Progenitor cell of endocrine pancreas (in vitro differentiated cells): ENCODE measurements at regions not wholly inside any gene's neighbourhood (a gene's known extent, or its start where the extent isn't known, plus 50 kb on each side); places are given as distances from the start of the nearest gene placed in this dataset.

Source experiments
- DNase-seq: peaks from one replicate; pipeline ENCODE4 v3.0.0; 2021; ENCODE audit warnings: low spot score; ENCODE audit not compliant: unreplicated experiment
- H3K27ac Mint-ChIP-seq: 2 replicates; pipeline ENCODE4 v1.8.0; 2021; ENCODE audit warnings: mild to moderate bottlenecking, moderate library complexity, mixed read lengths
- H3K27me3 Mint-ChIP-seq: 2 replicates; pipeline ENCODE4 v1.8.0; 2021; ENCODE audit warnings: mixed read lengths
- H3K36me3 Mint-ChIP-seq: 2 replicates; pipeline ENCODE4 v1.8.0; 2022; ENCODE audit warnings: mixed read lengths; ENCODE audit not compliant: insufficient read depth
- H3K4me1 Mint-ChIP-seq: 2 replicates; pipeline ENCODE4 v1.8.0; 2021; ENCODE audit warnings: low read depth, mixed read lengths
- H3K4me3 Mint-ChIP-seq: 2 replicates; pipeline ENCODE4 v1.8.0; 2021; ENCODE audit warnings: low read depth, mild to moderate bottlenecking, moderate library complexity, mixed read lengths
- H3K9me3 Mint-ChIP-seq: 2 replicates; pipeline ENCODE4 v1.8.0; 2021; ENCODE audit warnings: low read depth, mixed read lengths
- TF ChIP-seq, protein P1 (sequence below): fragments of 200-600 bp; sonication (generic); IDR thresholded peaks from one replicate; pipeline ENCODE4 v1.5.0; 2021; ENCODE audit warnings: antibody characterized with exemption, mild to moderate bottlenecking; ENCODE audit not compliant: unreplicated experiment

DNA sequence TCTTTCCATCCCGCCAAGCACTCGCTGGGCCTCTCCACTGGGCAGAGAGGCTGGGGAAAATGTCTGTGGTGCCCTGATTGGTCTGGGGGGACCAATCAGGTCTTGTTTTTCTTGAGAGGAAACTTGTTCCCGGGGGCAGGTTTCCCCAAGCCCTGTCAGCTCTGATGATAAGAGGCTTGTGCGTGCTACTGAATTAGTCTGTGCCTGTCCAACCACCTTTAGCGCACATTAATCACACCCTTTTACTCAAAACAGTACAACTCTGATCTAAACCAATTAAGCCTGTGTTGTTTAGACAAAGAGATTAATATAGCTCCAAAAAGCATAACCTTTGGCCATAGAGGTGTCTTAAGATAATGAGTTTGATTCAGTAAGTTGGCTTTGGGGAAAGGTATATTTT is 580.4 kb downstream of the VRK1 start:
- no peak for DNase-seq

DNA sequence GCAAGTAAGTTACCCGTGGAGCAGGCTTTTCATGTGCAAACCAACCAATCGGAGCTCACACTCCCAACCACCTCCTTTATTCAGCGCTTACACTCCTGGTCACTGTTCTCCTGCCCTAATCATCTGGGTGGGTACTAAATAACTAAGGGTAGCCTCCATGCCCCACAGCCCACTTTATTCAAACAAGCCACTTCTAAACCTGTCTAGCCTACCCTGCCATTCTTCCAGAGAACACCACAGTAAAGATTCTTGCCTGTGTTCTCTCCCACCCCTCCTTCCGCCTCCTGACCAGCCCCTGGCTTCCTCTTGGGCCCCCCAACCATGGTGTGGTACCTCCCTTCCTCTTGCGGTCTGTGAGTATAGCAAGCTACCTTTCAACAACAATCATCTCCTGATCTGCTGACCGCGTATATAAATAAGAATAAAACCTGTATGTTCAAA is 581.9 kb downstream of the VRK1 start:
- Mint-ChIP-seq H3K4me3 (no peak overlapping the region), H3K27ac (no peak overlapping the region), H3K4me1 (peaks cover 7% of the 10 kb centered on the region), H3K9me3 (no peaks in the 10 kb centered on the region), H3K27me3 (peaks cover 29% of the 10 kb centered on the region), H3K36me3 (no peaks in the 10 kb centered on the region)
- DNase-seq, result no peak
- TF ChIP-seq, protein P1, sequence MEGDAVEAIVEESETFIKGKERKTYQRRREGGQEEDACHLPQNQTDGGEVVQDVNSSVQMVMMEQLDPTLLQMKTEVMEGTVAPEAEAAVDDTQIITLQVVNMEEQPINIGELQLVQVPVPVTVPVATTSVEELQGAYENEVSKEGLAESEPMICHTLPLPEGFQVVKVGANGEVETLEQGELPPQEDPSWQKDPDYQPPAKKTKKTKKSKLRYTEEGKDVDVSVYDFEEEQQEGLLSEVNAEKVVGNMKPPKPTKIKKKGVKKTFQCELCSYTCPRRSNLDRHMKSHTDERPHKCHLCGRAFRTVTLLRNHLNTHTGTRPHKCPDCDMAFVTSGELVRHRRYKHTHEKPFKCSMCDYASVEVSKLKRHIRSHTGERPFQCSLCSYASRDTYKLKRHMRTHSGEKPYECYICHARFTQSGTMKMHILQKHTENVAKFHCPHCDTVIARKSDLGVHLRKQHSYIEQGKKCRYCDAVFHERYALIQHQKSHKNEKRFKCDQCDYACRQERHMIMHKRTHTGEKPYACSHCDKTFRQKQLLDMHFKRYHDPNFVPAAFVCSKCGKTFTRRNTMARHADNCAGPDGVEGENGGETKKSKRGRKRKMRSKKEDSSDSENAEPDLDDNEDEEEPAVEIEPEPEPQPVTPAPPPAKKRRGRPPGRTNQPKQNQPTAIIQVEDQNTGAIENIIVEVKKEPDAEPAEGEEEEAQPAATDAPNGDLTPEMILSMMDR, result no peak

More for the DNA sequence above, 580.4 kb downstream of the VRK1 start:
- Mint-ChIP-seq H3K27ac (no peak overlapping the region), H3K4me1 (peaks cover 7% of the 10 kb centered on the region), H3K36me3 (no peaks in the 10 kb centered on the region), H3K27me3 (peaks cover 28% of the 10 kb centered on the region), H3K9me3 (no peaks in the 10 kb centered on the region), H3K4me3 (no peak overlapping the region)
- TF ChIP-seq, protein P1, result no peak

DNA sequence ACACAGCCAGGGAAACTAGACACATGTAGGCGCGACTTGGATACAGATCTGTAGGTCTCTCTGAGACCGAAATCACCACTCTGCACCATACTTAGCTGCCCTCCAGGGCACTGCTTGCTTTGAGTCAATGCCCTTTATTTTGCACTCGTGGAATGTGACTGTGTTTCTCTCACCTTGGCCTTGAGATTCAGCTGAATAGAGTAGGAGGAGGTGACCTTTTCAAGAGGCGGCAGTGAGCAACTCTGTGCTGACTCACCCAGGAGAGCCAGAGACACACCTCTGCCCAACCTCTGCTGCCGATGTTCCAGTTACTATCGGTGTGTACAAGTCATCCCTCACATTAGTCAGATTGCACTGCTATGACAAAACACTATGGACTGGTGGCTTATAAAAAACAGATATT is 583.4 kb downstream of the VRK1 start:
- Mint-ChIP-seq H3K36me3 (no peaks in the 10 kb centered on the region), H3K27me3 (peaks cover 28% of the 10 kb centered on the region), H3K4me3 (no peak overlapping the region), H3K27ac (peak overlapping the region; percentile 32), H3K9me3 (no peaks in the 10 kb centered on the region), H3K4me1 (peaks cover 7% of the 10 kb centered on the region)
- DNase-seq, result no peak
- TF ChIP-seq, protein P1, result no peak

DNA sequence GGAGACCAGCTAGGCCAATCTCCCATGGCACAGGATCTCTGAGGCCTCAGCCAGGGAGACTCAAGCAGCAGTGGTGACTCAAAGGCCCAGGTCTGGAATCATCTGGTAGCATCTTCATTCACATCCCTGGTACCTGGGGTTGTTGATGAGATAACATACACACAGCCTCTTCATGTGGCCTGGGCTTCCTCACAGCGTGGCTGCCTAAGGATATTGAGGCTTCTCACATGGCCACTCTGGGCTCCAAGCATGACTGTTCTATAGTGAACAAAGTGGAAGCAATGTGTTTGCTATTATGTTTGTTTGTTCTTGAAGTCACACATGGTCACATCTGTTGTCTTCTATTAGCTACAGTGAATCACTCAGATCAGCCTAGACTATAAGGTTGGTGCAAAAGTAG is 584.1 kb downstream of the VRK1 start:
- no peak overlapping the region for H3K27ac Mint-ChIP-seq
- DNase-seq, result no peak
- no peak overlapping the region for H3K4me3 Mint-ChIP-seq
- peaks cover 28% of the 10 kb centered on the region for H3K27me3 Mint-ChIP-seq
- no peaks in the 10 kb centered on the region for H3K36me3 Mint-ChIP-seq
- H3K9me3 Mint-ChIP-seq, result no peaks in the 10 kb centered on the region
- TF ChIP-seq, protein P1, result no peak
- H3K4me1 Mint-ChIP-seq, result peaks cover 7% of the 10 kb centered on the region

DNA sequence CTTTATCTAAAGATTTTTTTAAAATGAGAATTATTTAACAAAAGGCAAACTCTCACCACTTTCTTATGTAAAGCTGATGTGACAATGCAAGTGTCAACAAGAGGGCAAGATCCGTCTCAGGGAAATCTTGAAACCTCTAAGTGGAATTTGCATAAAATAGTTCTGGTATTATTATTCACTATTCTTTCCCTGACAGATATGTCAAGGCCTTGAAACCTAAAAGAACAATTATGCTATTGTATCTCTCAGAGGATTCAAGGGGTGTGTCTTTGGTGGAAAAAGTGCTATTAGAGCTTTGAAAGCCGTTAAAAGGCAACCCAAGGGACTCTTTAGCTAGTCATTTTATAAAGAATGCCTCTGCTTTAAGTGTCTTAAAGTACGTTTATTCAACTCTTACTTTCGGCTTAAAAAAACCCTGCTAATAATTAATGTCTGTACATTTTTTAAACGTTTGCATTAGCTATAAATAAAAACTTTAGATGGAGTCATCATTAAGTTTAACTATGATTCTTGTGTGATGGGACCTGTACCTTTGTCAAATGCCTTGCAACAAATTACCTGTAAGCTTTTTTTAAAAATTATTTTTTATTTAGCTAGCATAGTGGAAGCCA is 585.5 kb downstream of the VRK1 start:
- no peak for DNase-seq
- no peaks in the 10 kb centered on the region for H3K36me3 Mint-ChIP-seq
- no peak overlapping the region for H3K4me3 Mint-ChIP-seq
- no peak overlapping the region for H3K27ac Mint-ChIP-seq
- no peaks in the 10 kb centered on the region for H3K9me3 Mint-ChIP-seq
- peaks cover 11% of the 10 kb centered on the region for H3K4me1 Mint-ChIP-seq
- TF ChIP-seq, protein P1, result no peak
- H3K27me3 Mint-ChIP-seq, result peaks cover 23% of the 10 kb centered on the region
